Coronary artery (tissue), 2 donors: ENCODE measurements at regions not wholly inside any gene's neighbourhood (a gene's known extent, or its start where the extent isn't known, plus 50 kb on each side); places are given as distances from the start of the nearest gene placed in this dataset.
"Not testable (repeated sequence)": the region's sequence is repeated elsewhere in the genome, so short reads cannot be mapped to it uniquely, and the experiment has no call there.

ENCODE experiments used
- DNase-seq: peaks from one replicate; pipeline ENCODE4 v3.0.0-alpha.2; 2017; ENCODE audit warnings: low spot score
- H3K27ac ChIP-seq, 2 donors: fragments of 200-600 bp; sonication (generic); one replicate each; pipeline ENCODE4 v1.5.1; 2016 to 2019
- H3K4me3 ChIP-seq: fragments of 200-600 bp; sonication (generic); 2 replicates; pipeline ENCODE4 v1.5.1; 2016; ENCODE audit warnings: mild to moderate bottlenecking, moderate library complexity
- CTCF ChIP-seq: fragments of 200-600 bp; sonication (generic); IDR thresholded peaks from one replicate; pipeline ENCODE4 v1.5.1; 2019; ENCODE audit warnings: antibody characterized with exemption

GRCh38 chr4:4945021-4945420 is 74.2 kb downstream of the CYTL1 start:
- no peak for TF ChIP-seq CTCF
- DNase-seq, result no peak
- H3K4me3 ChIP-seq, result no peak overlapping the region
- H3K27ac ChIP-seq, result no peak overlapping the region

GRCh38 chr4:4945829-4946228 is 73.4 kb downstream of the CYTL1 start:
- DNase-seq, result no peak
- no peak overlapping the region for H3K27ac ChIP-seq
- TF ChIP-seq CTCF, result no peak
- no peak overlapping the region for H3K4me3 ChIP-seq

GRCh38 chr4:4946416-4946815 is 72.8 kb downstream of the CYTL1 start:
- TF ChIP-seq CTCF, result no peak
- no peak for DNase-seq
- Histone ChIP-seq H3K4me3 (no peak overlapping the region), H3K27ac (no peak overlapping the region)

- H3K27ac ChIP-seq, result no peak overlapping the region
- no peak for TF ChIP-seq CTCF
- no peak for DNase-seq
Measured at GRCh38 chr4:4947721-4948120, 71.5 kb downstream of the CYTL1 start.

GRCh38 chr4:4948370-4948769 is 70.9 kb downstream of the CYTL1 start:
- no peak for TF ChIP-seq CTCF
- Histone ChIP-seq H3K27ac (no peak overlapping the region), H3K4me3 (no peak overlapping the region)
- DNase-seq, result no peak

More at GRCh38 chr4:4947721-4948120, 71.5 kb downstream of the CYTL1 start:
- H3K4me3 ChIP-seq, result no peak overlapping the region

- no peak overlapping the region for H3K4me3 ChIP-seq
- TF ChIP-seq CTCF, result no peak
- no peak for DNase-seq
- no peak overlapping the region for H3K27ac ChIP-seq
Measured at GRCh38 chr4:4950561-4951290, 68.5 kb downstream of the CYTL1 start.

- H3K4me3 ChIP-seq, result no peak overlapping the region
- no peak for DNase-seq
- no peak for TF ChIP-seq CTCF
- H3K27ac ChIP-seq, result no peak overlapping the region
Measured at GRCh38 chr4:4952273-4952672, 67.0 kb downstream of the CYTL1 start.

GRCh38 chr4:4959344-4960074 is 59.7 kb downstream of the CYTL1 start:
- not testable (repeated sequence) for DNase-seq, H3K4me3 ChIP-seq

More at GRCh38 chr4:4959344-4960074, 59.7 kb downstream of the CYTL1 start:
- not testable (repeated sequence) for H3K27ac ChIP-seq
